Activated CD8-positive, alpha-beta memory T cell treated with anti-CD3 and anti-CD28 coated beads, Interleukin-2, amount 50 U/mL, for 1 hour (primary cell): ENCODE measurements at regions not wholly inside any gene's neighbourhood (a gene's known extent, or its start where the extent isn't known, plus 50 kb on each side); places are given as distances from the start of the nearest gene placed in this dataset.

ENCODE experiments used
- DNase-seq: peaks from one replicate; pipeline ENCODE4 v3.0.0-alpha.2; 2020; ENCODE audit errors: extremely low read depth

DNA sequence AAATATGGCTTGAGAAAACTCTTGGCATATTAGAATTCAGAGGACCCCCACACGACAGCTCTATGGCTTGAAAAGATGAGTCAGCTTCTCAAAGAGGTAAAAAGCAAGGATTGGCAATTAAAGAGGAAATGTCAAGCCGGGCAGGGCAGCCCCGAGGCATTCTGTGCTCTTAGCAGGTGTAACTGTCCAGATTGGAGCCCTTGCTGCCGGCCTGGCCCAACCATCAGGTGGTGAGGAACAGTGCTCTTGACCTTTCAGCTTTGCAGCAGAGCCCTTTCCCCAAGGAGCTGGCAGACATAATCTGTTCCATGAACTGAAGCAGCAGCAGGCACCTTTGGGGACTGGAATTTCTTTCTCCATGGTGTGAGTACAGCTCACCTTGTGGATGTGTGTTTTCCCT, 287.8 kb downstream of the UTP18 start:
- no peak for DNase-seq

DNA sequence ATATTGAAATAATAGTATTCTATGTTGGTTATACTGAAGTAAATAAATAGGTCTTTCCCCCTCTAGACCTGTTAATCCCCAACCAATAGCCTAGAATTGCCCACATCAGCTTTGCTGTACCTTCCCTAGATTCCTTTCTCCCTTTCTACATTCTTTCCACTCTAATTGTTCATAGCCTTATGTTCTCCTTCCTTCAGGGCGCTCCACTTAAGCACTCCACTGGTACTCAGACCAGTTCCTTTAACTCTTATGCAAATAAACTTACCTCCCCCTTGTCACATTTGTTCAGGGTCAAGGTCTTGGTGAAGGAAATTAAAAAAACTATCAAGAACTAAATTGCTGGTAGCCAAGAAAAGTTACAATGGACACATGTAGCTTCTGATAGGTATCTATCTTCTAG, 294.8 kb downstream of the UTP18 start:
- DNase-seq: no peak

DNA sequence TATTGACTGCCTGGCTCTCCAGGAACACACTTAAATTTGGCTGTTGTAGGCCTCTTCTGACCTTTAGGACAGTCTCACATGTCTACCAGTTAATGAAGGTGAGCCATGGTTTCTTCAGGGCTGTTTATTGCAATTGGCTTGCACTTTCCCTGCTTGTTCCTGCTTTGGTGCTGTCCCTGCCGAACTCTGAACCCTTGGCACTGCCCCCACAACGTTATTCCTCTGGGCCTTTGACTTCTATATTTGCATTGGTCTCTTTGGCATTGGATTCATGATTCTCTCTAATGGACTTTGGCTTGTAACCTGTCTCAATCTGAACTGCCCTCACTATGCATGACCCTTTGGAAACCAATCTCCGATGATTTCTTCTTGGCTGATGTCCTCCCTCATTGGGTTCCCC, 299.4 kb downstream of the UTP18 start:
- DNase-seq: no peak

DNA sequence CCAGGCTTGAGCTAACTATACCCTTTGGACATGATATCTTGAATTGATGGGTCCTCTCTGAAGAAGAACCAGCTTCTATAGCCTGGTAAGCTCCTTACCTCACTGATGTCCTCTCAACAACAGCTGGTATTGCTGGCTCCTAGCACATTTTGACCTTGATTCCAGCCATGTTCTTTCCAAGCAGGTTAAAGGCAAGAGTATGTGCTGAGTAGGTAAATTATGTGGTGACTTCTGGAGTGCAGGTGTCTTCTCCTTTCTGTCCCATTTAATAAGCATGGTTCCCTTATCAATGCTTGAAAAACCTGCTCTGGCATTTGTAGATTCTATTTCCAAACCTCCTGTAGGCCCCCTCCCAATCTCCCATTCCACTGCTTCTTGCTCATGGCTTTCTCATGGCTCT, 300.1 kb downstream of the UTP18 start:
- DNase-seq: no peak

DNA sequence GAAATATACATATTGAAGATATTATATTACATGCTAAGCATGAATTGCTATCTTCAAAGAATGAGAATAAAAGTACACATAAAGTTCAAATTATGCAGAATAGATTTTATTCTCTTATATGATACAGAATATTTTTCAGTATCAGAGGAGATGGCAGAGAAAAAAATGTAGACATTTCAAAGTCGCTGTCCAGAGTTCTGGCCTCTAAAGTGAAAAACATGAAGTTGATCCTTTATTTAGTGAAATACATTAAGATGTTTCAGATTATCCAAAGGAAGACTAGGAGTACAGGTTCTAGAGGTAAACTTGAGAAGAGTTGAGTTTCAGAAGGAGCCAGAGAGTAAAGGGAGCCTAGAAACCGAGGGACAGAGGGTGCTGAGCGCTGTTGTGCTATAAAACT, 303.6 kb downstream of the UTP18 start:
- DNase-seq: no peak

DNA sequence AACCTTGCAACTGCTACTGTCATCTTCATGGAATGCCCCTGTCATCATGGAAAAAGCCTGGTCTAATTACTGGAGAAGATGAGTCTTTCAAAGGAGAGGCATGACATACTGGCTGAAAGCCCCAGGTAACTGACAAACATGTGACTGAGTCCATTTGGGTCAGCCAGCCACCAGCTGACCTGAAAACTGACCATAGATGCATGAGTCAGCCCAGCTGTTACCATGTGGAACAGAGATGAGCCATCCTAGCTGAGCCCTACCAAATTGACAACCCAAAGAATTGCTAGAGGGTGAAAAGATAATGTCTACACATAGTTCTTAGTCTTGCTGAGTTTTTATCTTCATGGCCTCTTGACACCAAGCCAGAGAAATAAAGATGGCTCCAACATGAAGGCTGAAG, 311.8 kb downstream of the UTP18 start:
- no peak for DNase-seq
